ENCODE measurements at regions not wholly inside any gene's neighbourhood (a gene's known extent, or its start where the extent isn't known, plus 50 kb on each side); places are given as distances from the start of the nearest gene placed in this dataset.

GRCh38 chr10:44049301-44050015 is 335.4 kb downstream of the CXCL12 start:
- Histone ChIP-seq H3K9ac (no peak overlapping the region), H3K9me3 (no peaks in the 10 kb centered on the region), H3F3A (replicated peaks; ENCODE audit: insufficient read depth) (peaks cover 7% of the 10 kb centered on the region), H3K36me3 (replicated peaks in 1 of 2; ENCODE audit: control insufficient read depth in 1 of 2, insufficient read depth in 2 of 2, low read length in 1 of 2) (no peaks in the 10 kb centered on the region), H2AFZ (ENCODE audit: low read depth) (no peak overlapping the region), H4K20me1 (ENCODE audit: insufficient read depth) (no peaks in the 10 kb centered on the region), H3K4me2 (no peak overlapping the region), H3K79me2 (ENCODE audit: insufficient read depth) (no peaks in the 10 kb centered on the region), H3K4me1 (ENCODE audit: control insufficient read depth in 1 of 2, insufficient read depth in 2 of 2, low read depth in 1 of 2, low read length in 1 of 2) (peaks cover 0 to 26% of the 10 kb centered on the region in 2 experiments; a peak in 2 of 4 replicates), H3K27ac (ENCODE audit: low read depth in 2 of 2, low read length in 1 of 2) (no peak overlapping the region), H3K9me2 (no peaks in the 10 kb centered on the region), H3K27me3 (ENCODE audit: insufficient read depth) (no peaks in the 10 kb centered on the region), H3K4me3 (ENCODE audit: low read depth in 2 of 2, low read length in 1 of 2) (no peak overlapping the region)
- TF ChIP-seq POLR2AphosphoS5 (IDR thresholded peaks at IDR 0.05; ENCODE audit: low read depth, low read length) (no peak), USF2 (IDR thresholded peaks at IDR 0.05; ENCODE audit: borderline replicate concordance, low read depth, low read length) (no peak), YY1 (IDR thresholded peaks at IDR 0.05; ENCODE audit: low read depth) (no peak), CHD2 (IDR thresholded peaks at IDR 0.05; ENCODE audit: low read length, partially characterized antibody) (no peak), ZBTB33 (IDR thresholded peaks at IDR 0.05; ENCODE audit: borderline replicate concordance, low read depth) (no peak), RXRA (IDR thresholded peaks at IDR 0.05; ENCODE audit: borderline replicate concordance, low read depth) (no peak), RFX5 (IDR thresholded peaks at IDR 0.05; ENCODE audit: low read length) (no peak), SIN3A (IDR thresholded peaks at IDR 0.05; ENCODE audit: borderline replicate concordance, low read depth, low read length) (no peak), GABPA (IDR thresholded peaks at IDR 0.05; ENCODE audit: low read depth) (no peak), MAX (IDR thresholded peaks at IDR 0.05; ENCODE audit: low read depth) (no peak), NRF1 (IDR thresholded peaks at IDR 0.05; ENCODE audit: low read depth, low read length) (no peak), USF1 (IDR thresholded peaks at IDR 0.05; ENCODE audit: borderline replicate concordance, low read depth) (no peak)
- ChIA-PET CTCF (interaction anchor here (0.6 to 1.5 kb wide), 3 partner anchors 262 to 359 kb away, joined by 3 to 5 read pairs (median 5); no protein-coding TSS in a partner anchor), POLR2A (no interaction called here)
- 59% methylated on average over 9 of the region's 9 CpGs for WGBS (ENCODE audit: low lambda C conversion rate)
- DNase-seq: no peak

GRCh38 chr10:44047361-44047760 is 337.5 kb downstream of the CXCL12 start:
- H2AFZ ChIP-seq (ENCODE audit: low read depth): no peak overlapping the region
- WGBS (ENCODE audit: low lambda C conversion rate): 77% methylated on average over 12 of the region's 12 CpGs
- H3K4me1 ChIP-seq (ENCODE audit: control insufficient read depth in 1 of 2, insufficient read depth in 2 of 2, low read depth in 1 of 2, low read length in 1 of 2): peaks cover 0 to 31% of the 10 kb centered on the region in 2 experiments; a peak in 2 of 4 replicates
- H3K79me2 ChIP-seq (ENCODE audit: insufficient read depth): no peaks in the 10 kb centered on the region
- no peaks in the 10 kb centered on the region for H3K9me2 ChIP-seq
- ChIA-PET POLR2A (interaction anchor here (0.6 kb wide), 1 partner anchor 398 kb away, joined by 3 read pairs; the partner anchor contains the start of gene ZNF32), CTCF (interaction anchor here (2.6 to 5.8 kb wide), 3 partner anchors 8 to 358 kb away, joined by 10 to 41 read pairs (median 11); no protein-coding TSS in a partner anchor)
- peaks cover 7% of the 10 kb centered on the region for H3F3A ChIP-seq (replicated peaks; ENCODE audit: insufficient read depth)
- no peak overlapping the region for H3K4me3 ChIP-seq (ENCODE audit: low read depth in 2 of 2, low read length in 1 of 2)
- no peak for DNase-seq
- no peaks in the 10 kb centered on the region for H3K9me3 ChIP-seq
- H3K27ac ChIP-seq (ENCODE audit: low read depth in 2 of 2, low read length in 1 of 2): no peak overlapping the region
- TF ChIP-seq SMC3 (IDR thresholded peaks at IDR 0.05; ENCODE audit: low read depth, low read length): no peak
- TF ChIP-seq YY1 (IDR thresholded peaks at IDR 0.05; ENCODE audit: low read depth): no peak
- TF ChIP-seq CHD2 (IDR thresholded peaks at IDR 0.05; ENCODE audit: low read length, partially characterized antibody): no peak
- no peak for TF ChIP-seq TEAD4 (IDR thresholded peaks at IDR 0.05; ENCODE audit: borderline replicate concordance, insufficient read depth)
- TF ChIP-seq NFIC (IDR thresholded peaks at IDR 0.05; ENCODE audit: borderline replicate concordance): no peak
- no peak for TF ChIP-seq MEF2A (IDR thresholded peaks at IDR 0.05; ENCODE audit: borderline replicate concordance, low read depth)
- no peak for TF ChIP-seq USF1 (IDR thresholded peaks at IDR 0.05; ENCODE audit: borderline replicate concordance, low read depth)
- no peak for TF ChIP-seq POLR2AphosphoS5 (IDR thresholded peaks at IDR 0.05; ENCODE audit: low read depth, low read length)
- no peak for TF ChIP-seq RFX5 (IDR thresholded peaks at IDR 0.05; ENCODE audit: low read length)
- no peak for TF ChIP-seq GATA2 (CRISPR knock-in tag; IDR thresholded peaks at IDR 0.05)
- TF ChIP-seq FOSL2 (IDR thresholded peaks at IDR 0.05; ENCODE audit: borderline replicate concordance, low read depth): no peak
- no peak for TF ChIP-seq MAX (IDR thresholded peaks at IDR 0.05; ENCODE audit: low read depth)
- no peak for TF ChIP-seq TAF1 (IDR thresholded peaks at IDR 0.05; ENCODE audit: borderline replicate concordance, low read depth, low read length)
- H3K4me2 ChIP-seq: no peak overlapping the region
- H3K27me3 ChIP-seq (ENCODE audit: insufficient read depth): no peaks in the 10 kb centered on the region
- H3K36me3 ChIP-seq (replicated peaks in 1 of 2; ENCODE audit: control insufficient read depth in 1 of 2, insufficient read depth in 2 of 2, low read length in 1 of 2): no peaks in the 10 kb centered on the region
- H3K9ac ChIP-seq: no peak overlapping the region
- no peaks in the 10 kb centered on the region for H4K20me1 ChIP-seq (ENCODE audit: insufficient read depth)
